Body of pancreas (tissue), 4 donors: ENCODE measurements at regions not wholly inside any gene's neighbourhood (a gene's known extent, or its start where the extent isn't known, plus 50 kb on each side); places are given as distances from the start of the nearest gene placed in this dataset.
"Not testable (repeated sequence)": the region's sequence is repeated elsewhere in the genome, so short reads cannot be mapped to it uniquely, and the experiment has no call there.

Experiments used
- ATAC-seq: fragments of 150-250 bp; one replicate; pipeline ENCODE4 v1.9.1; 2016
- DNase-seq, 4 donors: peaks; one replicate each; pipeline ENCODE4 v3.0.0-alpha.2; 2019
- H3K27ac ChIP-seq, 4 donors: fragments of 200-600 bp; sonication (generic); 1 replicate in 3 of 4; 2 replicates in 1 of 4; pipeline versions ENCODE4 v1.5.1 to v1.6.1; 2016 to 2019; ENCODE audit warnings: mild to moderate bottlenecking in 1 of 4, mixed read lengths in 1 of 4, moderate library complexity in 1 of 4
- H3K27me3 ChIP-seq, 2 donors: fragments of 200-600 bp; sonication (generic); one replicate each; pipeline ENCODE4 v1.6.0; 2016; ENCODE audit warnings: mild to moderate bottlenecking in 1 of 2
- H3K36me3 ChIP-seq, 2 donors: fragments of 200-600 bp; sonication (generic); replicated peaks in 1 of 2; 2 replicates each; pipeline ENCODE4 v1.5.1; 2016; ENCODE audit warnings: low read depth in 2 of 2; ENCODE audit not compliant: insufficient read depth in 1 of 2
- H3K4me1 ChIP-seq: fragments of 200-600 bp; sonication (generic); one replicate; pipeline ENCODE4 v1.6.0; 2016
- H3K4me3 ChIP-seq, 2 donors: fragments of 200-600 bp; sonication (generic); 1 replicate in 1 of 2; 2 replicates in 1 of 2; pipeline ENCODE4 v1.5.1; 2016 to 2019
- H3K9me3 ChIP-seq, 3 donors: fragments of 200-600 bp; sonication (generic); 1 replicate in 2 of 3; 2 replicates in 1 of 3; pipeline ENCODE4 v1.5.1; 2016
- POLR2A ChIP-seq, 3 donors: fragments of 450-650 bp; IDR thresholded peaks; one replicate each; pipeline ENCODE4 v1.6.1; 2016; ENCODE audit warnings: antibody characterized with exemption in 3 of 3, mild to moderate bottlenecking in 2 of 3
- WGBS, 2 donors: methylation state at CpG; one replicate each; pipeline ENCODE4 v1.1.5; 2017; 5-methylcytosine and 5-hydroxymethylcytosine counted together
- intact Hi-C: fragments of 100-400 bp; cut with DNase I; formaldehyde crosslinking; loops from one replicate; pipeline ENCODE4 v1.15.1; 2023
- TF ChIP-seq, protein P1 (sequence below), 7 experiments: fragments of 450-650 bp in 4 of 7; fragments of 200-600 bp in 3 of 7; sonication (generic) in 3 of 7; IDR thresholded peaks; one replicate each; pipeline ENCODE4 v1.5.1; 2016 to 2019; ENCODE audit warnings: antibody characterized with exemption in 7 of 7

DNA sequence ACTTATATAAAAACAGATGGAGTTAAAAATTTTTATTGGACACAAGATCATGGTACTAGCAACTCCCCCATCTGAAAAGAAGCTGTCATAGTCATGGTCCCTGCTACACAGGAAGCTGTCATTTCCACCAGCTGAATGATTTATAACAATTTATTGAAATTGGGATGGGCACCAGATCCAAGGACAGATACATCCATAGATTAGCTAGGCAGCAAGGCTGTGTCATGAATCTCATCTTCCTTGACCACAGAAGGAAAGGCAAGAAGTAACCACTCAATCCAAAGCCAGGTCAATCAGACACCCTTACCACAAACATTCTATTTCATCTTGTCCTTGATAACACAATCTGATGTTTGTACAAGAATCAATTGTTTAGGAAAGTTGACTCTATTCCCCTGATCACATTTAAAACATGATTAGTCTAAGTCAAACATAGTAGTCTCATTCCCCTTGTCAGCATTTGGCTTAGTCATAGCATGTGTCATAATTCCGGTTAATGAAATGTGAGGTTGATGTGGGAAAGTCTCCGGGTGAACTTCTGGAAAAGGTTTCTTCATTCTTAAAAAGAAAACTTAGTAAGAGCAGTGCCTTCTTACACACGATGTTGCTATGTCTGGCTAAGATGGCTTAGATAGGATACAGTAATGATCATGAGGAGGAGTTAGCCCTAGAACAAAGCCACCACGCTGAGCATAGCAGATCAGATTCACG is 462.6 kb upstream of the PAPPA start:
- Histone ChIP-seq H3K27me3 (no peaks in the 10 kb centered on the region), H3K27ac (no peak overlapping the region), H3K4me3 (no peak overlapping the region), H3K36me3 (no peaks in the 10 kb centered on the region), H3K9me3 (no peaks in the 10 kb centered on the region), H3K4me1 (no peaks in the 10 kb centered on the region)
- ATAC-seq (peak; percentile 69), DNase-seq (no peak)
- no peak for TF ChIP-seq POLR2A (IDR thresholded peaks at IDR 0.05)
- TF ChIP-seq, protein P1, sequence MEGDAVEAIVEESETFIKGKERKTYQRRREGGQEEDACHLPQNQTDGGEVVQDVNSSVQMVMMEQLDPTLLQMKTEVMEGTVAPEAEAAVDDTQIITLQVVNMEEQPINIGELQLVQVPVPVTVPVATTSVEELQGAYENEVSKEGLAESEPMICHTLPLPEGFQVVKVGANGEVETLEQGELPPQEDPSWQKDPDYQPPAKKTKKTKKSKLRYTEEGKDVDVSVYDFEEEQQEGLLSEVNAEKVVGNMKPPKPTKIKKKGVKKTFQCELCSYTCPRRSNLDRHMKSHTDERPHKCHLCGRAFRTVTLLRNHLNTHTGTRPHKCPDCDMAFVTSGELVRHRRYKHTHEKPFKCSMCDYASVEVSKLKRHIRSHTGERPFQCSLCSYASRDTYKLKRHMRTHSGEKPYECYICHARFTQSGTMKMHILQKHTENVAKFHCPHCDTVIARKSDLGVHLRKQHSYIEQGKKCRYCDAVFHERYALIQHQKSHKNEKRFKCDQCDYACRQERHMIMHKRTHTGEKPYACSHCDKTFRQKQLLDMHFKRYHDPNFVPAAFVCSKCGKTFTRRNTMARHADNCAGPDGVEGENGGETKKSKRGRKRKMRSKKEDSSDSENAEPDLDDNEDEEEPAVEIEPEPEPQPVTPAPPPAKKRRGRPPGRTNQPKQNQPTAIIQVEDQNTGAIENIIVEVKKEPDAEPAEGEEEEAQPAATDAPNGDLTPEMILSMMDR (IDR thresholded peaks at IDR 0.05): no peak
- intact Hi-C loops: no loop called here
- WGBS, 2 donors: 36 to 38% methylated on average over 5 of the region's 5 CpGs

DNA sequence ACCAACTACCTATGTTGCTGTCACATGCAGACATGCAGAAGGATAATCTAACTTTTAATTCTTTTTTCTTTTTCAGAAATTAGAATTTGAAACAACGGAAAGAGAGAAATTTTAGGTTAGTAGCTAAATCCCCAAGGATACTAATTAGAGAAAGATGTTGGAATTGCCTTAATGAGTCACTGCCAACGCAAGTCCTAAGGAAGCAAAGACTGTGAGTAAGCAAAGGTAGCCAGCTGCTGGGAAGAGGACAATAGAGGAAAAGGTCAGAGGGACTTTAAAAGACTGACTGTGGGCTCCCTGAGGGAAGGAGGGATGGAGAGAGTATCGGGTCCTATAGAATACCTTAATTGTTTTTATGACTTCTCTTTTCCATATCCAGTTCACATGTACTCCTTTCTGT is 461.9 kb upstream of the PAPPA start:
- no peak for ATAC-seq
- no peak overlapping the region for H3K27ac ChIP-seq
- H3K4me3 ChIP-seq: no peak overlapping the region
- H3K27me3 ChIP-seq: no peaks in the 10 kb centered on the region
- H3K4me1 ChIP-seq: no peaks in the 10 kb centered on the region
- 61 to 67% methylated on average over 3 of the region's 3 CpGs for WGBS, 2 donors
- intact Hi-C loops: no loop called here
- H3K36me3 ChIP-seq: no peaks in the 10 kb centered on the region
- H3K9me3 ChIP-seq: no peaks in the 10 kb centered on the region
- DNase-seq: no peak
- TF ChIP-seq POLR2A (IDR thresholded peaks at IDR 0.05): no peak
- TF ChIP-seq, protein P1 (IDR thresholded peaks at IDR 0.05): no peak

DNA sequence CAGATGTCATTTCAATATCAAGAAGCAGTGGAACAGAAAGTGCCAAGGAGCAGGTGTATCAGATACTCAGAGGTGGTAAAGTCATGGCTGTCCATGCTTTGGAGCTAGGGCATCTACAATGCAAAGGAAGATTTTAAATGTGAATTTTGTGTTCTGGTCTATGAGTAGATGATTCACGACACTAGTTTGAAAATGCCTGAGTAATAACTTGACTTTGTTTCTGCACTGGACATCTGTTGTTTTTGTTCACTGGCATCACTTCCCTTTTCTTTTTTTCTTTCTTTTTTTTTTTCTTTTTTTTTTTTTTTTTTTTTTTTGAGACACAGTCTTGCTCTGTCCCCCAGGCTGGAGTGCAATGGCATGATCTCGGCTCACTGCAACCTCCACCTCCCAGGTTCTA is 460.7 kb upstream of the PAPPA start:
- intact Hi-C loops, H3K36me3 ChIP-seq: not testable (repeated sequence)

DNA sequence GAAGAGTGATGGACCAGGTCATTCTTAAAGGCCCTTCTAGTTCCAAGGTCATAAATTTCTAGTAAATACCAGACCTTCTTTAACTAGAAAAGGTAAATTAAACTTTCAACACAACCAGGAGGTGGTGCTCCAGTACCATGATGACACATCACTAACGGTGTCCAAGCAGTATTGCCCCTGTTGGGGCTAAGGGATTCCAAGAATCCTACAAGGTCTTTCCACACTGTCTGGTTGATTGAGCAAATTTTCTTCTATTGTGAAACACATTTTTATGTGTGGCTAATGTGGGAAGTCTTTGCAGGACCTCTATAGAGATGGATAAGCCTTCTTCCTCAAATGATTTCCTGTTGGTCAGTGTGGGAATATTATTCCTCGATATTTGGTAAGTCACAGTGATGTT is 459.6 kb upstream of the PAPPA start:
- Histone ChIP-seq H3K4me3 (no peak overlapping the region), H3K4me1 (no peaks in the 10 kb centered on the region), H3K27ac (no peak overlapping the region), H3K27me3 (no peaks in the 10 kb centered on the region), H3K9me3 (no peaks in the 10 kb centered on the region), H3K36me3 (no peaks in the 10 kb centered on the region)
- ATAC-seq (peak; percentile 50), DNase-seq (peak in 3 of 4 donors; percentile 7 to 22 (median 13))
- 20 to 33% methylated on average over 2 of the region's 2 CpGs for WGBS, 2 donors
- intact Hi-C loops: no loop called here
- TF ChIP-seq, protein P1 (IDR thresholded peaks at IDR 0.05): peak in 4 of 7 experiments; percentile 24 to 35 (median 24)
- TF ChIP-seq POLR2A (IDR thresholded peaks at IDR 0.05): no peak

More for the DNA sequence above, 460.7 kb upstream of the PAPPA start:
- not testable (repeated sequence) for H3K9me3 ChIP-seq, H3K27me3 ChIP-seq, DNase-seq, H3K27ac ChIP-seq, H3K4me3 ChIP-seq, ATAC-seq, H3K4me1 ChIP-seq
- 57 to 61% methylated on average over 2 of the region's 2 CpGs for WGBS, 2 donors

DNA sequence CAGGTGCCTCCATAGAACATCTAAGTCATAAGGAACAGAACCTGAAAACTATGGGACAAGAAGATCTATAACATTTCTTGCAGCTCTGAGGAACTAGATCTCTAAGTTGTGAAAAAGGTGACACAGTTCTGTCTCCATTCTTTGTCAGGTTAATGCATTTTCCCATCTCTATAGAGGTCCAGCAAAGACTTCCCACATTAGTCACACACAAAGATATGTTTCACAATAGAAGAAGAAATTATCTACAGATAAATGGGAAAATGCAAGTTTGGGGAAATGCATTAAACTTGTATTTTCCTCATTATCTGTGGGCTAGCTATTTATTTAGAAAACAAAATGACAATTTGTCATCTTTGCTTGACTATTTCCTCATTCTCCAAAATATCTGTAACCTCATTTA is 458.6 kb upstream of the PAPPA start:
- no peak for TF ChIP-seq POLR2A (IDR thresholded peaks at IDR 0.05)
- TF ChIP-seq, protein P1 (IDR thresholded peaks at IDR 0.05): no peak
- no peak for DNase-seq
- intact Hi-C loops: no loop called here
- no peak overlapping the region for H3K4me3 ChIP-seq
- no peaks in the 10 kb centered on the region for H3K4me1 ChIP-seq
- H3K9me3 ChIP-seq: no peaks in the 10 kb centered on the region
- H3K36me3 ChIP-seq: no peaks in the 10 kb centered on the region
- H3K27ac ChIP-seq: no peak overlapping the region
- H3K27me3 ChIP-seq: no peaks in the 10 kb centered on the region
- ATAC-seq: no peak
